HS-5 (cell line): ENCODE measurements at regions not wholly inside any gene's neighbourhood (a gene's known extent, or its start where the extent isn't known, plus 50 kb on each side); places are given as distances from the start of the nearest gene placed in this dataset.

Experiments
- DNase-seq: peaks from one replicate; pipeline ENCODE4 v3.0.0-alpha.2; 2012; ENCODE audit warnings: low read depth

DNA sequence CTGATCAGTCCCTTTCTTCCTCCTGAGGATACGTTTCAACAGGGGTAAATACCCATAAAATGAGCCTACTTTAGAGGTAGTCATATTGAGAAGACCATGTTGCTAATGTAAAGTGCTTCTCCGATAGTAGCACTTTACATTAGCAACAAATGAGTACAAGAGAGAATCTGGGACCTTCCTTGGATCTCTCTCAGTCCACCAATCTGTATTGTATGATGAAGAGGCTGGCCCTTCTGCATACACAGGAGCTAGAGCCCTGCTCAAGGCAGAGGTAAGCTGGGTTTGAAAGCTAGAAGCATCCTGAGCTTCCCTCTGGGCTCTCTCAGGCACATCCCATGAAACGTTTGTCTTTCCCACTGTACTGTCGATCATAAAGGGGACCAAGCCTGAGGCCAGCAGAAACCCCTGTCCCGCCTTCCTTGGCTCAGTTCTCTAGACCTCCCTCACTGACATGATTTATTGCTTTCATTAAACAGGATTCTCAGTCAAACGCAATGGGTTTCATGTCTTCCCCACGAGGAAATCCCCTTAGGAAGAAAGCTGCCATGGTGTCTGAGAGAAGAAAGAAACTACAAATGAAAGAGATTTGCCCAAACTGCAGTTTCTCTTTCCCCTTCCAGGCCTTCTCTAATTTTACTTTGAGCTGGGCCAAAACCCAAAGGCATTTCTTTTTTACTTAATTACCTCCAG lies 62.8 kb upstream of the BCAR3 start:
- DNase-seq: no peak

DNA sequence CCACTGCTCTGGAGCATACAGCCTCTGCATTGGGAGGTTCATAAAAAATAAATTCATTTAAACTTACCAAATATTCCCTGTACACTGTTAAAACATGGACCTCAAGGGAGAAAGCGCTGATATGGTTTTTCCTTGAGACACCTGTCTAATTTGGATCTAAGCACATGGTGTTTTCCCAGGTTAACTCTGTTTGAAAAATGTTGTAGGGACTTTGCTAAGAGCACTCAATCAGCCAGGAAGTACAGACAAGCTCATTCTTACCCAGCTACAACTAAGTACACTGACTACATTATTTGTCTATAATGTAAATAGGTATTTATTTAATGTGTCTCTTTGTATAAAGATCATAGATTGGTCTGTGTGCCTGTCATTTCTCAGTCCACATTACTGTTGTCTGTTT lies 61.8 kb upstream of the BCAR3 start:
- no peak for DNase-seq

DNA sequence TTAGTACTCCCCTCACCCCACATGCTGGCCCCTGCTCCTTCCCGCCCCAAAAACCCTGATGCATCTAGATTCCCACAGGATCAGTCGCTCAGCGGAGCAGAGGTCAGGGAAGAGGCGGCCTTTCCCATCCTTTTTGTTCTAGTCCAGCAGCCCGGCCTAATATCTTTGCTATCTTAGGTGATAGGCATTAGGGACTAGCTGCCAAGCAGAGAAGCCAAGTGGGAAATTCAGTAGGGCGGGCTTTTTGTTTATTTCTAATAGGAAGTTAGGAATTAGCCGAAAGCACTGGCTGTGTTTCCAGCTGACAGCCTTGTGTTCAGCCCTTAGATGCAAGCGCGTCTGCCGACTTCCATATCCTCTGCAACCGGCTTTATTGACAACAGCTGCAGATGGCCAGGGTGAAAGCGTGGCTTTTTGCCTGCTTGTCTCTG lies 59.0 kb upstream of the BCAR3 start:
- DNase-seq: no peak

DNA sequence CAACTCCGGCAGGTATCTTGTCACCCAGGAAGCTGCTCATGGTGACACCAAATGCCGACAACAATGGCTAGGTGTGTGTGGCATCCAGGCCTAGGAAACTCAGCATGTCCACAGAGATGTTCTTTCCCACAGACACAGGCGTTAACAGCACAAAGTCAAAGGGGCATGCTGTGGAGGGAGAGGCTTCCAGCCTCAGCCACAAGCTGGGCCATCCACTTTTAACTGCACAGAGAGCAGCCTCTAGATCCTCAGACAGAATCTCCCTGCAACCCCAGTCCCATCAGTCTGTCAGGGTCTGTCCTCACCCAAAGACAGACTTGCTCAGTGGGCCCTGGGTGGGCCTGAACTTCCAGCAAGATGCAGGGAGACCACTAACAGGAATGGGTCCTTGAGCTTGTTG lies 58.5 kb upstream of the BCAR3 start:
- DNase-seq: no peak

DNA sequence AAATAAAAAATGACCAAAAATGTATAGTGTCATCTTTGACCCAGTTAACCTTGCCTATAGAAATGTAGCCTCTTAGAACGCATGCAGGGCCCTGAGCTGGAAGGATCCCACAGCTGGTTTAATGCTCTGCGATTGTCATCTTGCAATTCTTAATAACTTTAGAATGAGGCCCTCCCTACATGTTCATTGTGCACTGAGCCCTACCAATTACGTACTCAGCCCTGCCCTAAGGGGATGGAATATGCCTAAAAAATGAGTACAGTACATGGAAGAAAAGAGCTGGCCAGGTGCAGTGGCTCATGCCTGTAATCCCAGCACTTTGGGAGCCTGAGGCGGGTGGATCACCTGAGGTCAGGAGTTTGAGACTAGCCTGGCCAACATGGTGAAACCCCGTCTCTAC lies 57.8 kb upstream of the BCAR3 start:
- no peak for DNase-seq

DNA sequence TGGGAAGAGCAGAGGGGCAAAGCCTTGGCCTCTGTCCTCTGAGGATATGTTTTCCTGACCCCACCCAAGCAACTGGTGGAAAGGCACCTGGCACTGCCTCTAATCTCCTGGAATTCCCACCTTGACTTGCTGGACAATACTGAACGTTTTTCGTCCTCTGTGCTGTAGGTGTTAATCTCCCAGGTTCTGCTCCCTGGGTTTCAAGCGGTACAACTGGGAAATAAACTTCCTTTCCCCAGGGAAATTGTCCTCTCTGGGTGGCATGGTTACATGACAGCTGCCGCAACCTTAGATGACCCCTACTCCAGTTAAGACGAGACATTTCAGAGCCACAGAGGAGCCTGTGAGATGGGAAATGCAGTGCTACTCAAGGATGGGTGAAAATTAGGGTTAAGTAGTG lies 57.3 kb upstream of the BCAR3 start:
- no peak for DNase-seq

DNA sequence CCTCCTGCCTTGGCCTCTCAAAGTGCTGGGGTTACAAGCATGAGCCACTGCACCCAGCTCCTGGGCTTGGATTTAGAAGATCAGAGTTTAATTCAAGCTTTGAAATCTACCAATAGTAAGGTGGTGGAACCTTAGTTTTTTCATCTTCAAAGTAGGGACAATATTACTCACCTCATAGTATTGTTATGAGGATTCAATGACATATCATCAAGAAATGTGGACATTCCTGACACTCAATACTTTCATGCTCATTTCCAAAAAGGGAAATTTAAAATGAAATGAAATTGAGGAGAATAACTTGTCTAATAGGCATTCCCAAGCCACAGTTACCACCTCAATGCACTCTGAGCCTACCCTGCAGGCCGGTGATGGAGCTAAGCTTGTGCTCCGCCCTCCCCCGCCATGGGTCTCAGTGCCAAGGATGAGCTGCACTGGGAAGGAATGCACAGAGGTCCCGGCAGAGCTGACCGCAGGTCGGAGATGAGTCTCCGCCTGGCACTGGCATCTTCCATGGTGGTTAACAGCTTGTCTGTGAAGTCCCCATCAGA lies 56.5 kb upstream of the BCAR3 start:
- DNase-seq: peak; percentile 98

DNA sequence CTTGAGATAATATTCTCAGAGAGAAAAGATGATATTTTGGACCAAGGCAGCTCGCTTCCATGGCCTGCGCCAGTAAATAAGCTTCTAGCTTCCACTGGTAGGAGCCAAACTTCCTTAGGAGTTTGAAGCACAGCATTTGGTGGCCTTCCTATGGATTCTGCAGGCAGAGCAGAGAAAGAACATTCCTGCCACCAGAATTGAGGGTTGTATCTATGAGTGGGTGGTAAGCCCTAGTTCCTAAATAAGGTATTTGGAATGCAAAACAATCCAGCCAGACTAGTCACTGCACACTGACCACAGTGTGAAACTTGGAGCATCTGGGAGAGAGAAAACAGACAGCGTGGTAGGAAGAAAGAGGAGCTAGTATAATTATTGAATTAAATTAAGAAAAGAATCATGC lies 54.1 kb upstream of the BCAR3 start:
- DNase-seq: peak; percentile 91

DNA sequence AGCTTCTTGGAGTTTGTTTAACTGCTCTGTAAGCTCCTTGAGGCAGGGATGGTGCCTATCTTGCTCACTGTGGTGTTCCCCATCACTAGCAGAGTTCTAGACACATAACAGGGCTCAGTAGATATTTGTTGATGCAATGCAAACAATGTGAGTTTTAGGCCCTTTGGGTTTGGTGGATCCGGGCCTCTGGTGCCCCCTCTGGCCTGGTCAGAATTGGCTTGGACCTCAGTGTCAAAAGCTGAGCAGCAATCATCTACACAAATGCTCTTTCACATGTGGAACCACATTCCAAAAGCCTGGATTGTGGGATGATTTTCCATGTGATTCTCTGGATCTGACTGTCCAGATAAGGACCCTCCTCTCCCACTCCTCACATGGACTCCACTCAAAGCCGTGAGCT lies 53.4 kb upstream of the BCAR3 start:
- DNase-seq: no peak

DNA sequence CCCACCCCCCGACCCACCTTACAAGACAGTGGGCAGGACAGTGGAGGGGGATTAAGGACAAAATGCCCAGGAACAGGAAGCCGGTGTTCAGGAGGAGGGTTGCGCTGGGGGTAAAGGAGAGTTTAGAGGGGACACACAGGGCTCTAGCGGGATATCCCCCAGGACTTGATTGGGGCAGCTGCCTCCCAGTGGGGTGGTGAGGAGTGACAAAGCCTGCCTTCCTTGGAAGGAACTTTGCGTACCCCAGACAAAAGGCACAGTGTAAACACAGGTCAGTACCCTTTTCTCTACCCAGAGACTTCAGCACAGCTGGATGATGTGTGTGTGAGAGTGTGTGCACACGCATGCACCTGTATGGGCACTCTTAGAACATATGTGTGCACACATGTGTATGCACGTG lies 51.7 kb upstream of the BCAR3 start:
- no peak for DNase-seq

DNA sequence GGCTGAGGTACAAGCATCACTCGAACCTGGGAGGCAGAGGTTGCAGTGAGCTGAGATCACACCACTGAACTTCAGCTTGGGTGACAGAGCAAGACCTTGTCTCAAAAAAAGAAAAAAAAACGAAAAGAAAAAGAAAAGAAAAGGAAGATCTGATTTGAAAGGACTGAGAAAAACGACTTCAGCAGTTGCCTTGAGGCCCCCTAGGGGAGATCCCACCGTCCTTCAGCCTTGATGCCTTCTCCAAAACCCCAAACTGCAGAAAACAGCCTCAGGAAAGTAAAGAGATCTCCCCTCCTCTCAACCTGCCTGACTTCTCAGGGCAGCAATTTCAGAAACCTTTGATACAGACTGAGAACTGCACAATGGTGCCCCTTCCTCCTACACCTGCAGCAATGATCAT lies 50.9 kb upstream of the BCAR3 start:
- DNase-seq: no peak
